Right renal cortex interstitium (tissue), 3 donors: ENCODE measurements at regions not wholly inside any gene's neighbourhood (a gene's known extent, or its start where the extent isn't known, plus 50 kb on each side); places are given as distances from the start of the nearest gene placed in this dataset.

ENCODE experiments used
- DNase-seq, 3 donors: peaks; one replicate each; pipeline ENCODE4 v3.0.0-alpha.2; 2013; ENCODE audit warnings: low read depth in 3 of 3, low spot score in 2 of 3

GRCh38 chr4:3685081-3685645 lies 81.0 kb upstream of the ADRA2C start:
- no peak for DNase-seq

GRCh38 chr4:3684546-3684945 lies 81.6 kb upstream of the ADRA2C start:
- DNase-seq, result no peak

GRCh38 chr4:3683744-3684421 lies 82.3 kb upstream of the ADRA2C start:
- DNase-seq, result no peak

- no peak for DNase-seq
Measured at GRCh38 chr4:3683077-3683743, 83.0 kb upstream of the ADRA2C start.

- no peak for DNase-seq
Measured at GRCh38 chr4:3682236-3683076, 83.7 kb upstream of the ADRA2C start.

- no peak for DNase-seq
Measured at GRCh38 chr4:3681191-3681590, 85.0 kb upstream of the ADRA2C start.

- DNase-seq, result no peak
Measured at GRCh38 chr4:3680656-3681055, 85.5 kb upstream of the ADRA2C start.

GRCh38 chr4:3679851-3680311 lies 86.3 kb upstream of the ADRA2C start:
- no peak for DNase-seq

- no peak for DNase-seq
Measured at GRCh38 chr4:3679071-3679825, 86.9 kb upstream of the ADRA2C start.

GRCh38 chr4:3677748-3678070 lies 88.5 kb upstream of the ADRA2C start:
- DNase-seq, result no peak

GRCh38 chr4:3676907-3677747 lies 89.1 kb upstream of the ADRA2C start:
- DNase-seq, result no peak

GRCh38 chr4:3676196-3676595 lies 90.0 kb upstream of the ADRA2C start:
- no peak for DNase-seq

GRCh38 chr4:3675251-3676115 lies 90.7 kb upstream of the ADRA2C start:
- no peak for DNase-seq

GRCh38 chr4:3674479-3674851 lies 91.7 kb upstream of the ADRA2C start:
- DNase-seq, result no peak

- no peak for DNase-seq
Measured at GRCh38 chr4:3673716-3674478, 92.3 kb upstream of the ADRA2C start.

GRCh38 chr4:3673176-3673575 lies 93.0 kb upstream of the ADRA2C start:
- no peak for DNase-seq

GRCh38 chr4:3672465-3672831 lies 93.7 kb upstream of the ADRA2C start:
- no peak for DNase-seq
